B cell (primary cell): ENCODE measurements at regions not wholly inside any gene's neighbourhood (a gene's known extent, or its start where the extent isn't known, plus 50 kb on each side); places are given as distances from the start of the nearest gene placed in this dataset.
"Not testable (repeated sequence)": the region's sequence is repeated elsewhere in the genome, so short reads cannot be mapped to it uniquely, and the experiment has no call there.

Experiments used
- ATAC-seq: fragments of 200-7000 bp; cut with Tn5 transposase; one replicate; pipeline ENCODE4 v1.10.0; 2021; ENCODE audit warnings: low read depth, mild to moderate bottlenecking, moderate number of reproducible peaks, moderate library complexity
- CTCF ChIA-PET: fragments of 350-600 bp; sonication (Branson Sonifier 250); formaldehyde crosslinking; loops from one replicate; lab custom pipeline; 2021; ENCODE audit warnings: antibody characterized with exemption, inconsistent platforms; lab: Charles Lee
- POLR2A ChIA-PET: fragments of 350-600 bp; sonication (Branson Sonifier 250); formaldehyde crosslinking; loops from one replicate; lab custom pipeline; 2021; ENCODE audit warnings: antibody characterized with exemption; lab: Charles Lee
- DNase-seq: peaks from one replicate; pipeline ENCODE4 v3.0.0; 2013
- H2AFZ ChIP-seq: 2 replicates; pipeline ENCODE4 v1.6.1; 2012; ENCODE audit warnings: mild to moderate bottlenecking, low read depth, low read length; ENCODE audit not compliant: insufficient read depth, poor library complexity, severe bottlenecking
- H3K27ac ChIP-seq, 2 donors: 1 replicate in 1 of 2; 2 replicates in 1 of 2; pipeline ENCODE4 v1.5.1; 2012 to 2013; ENCODE audit warnings: low read length in 2 of 2, mild to moderate bottlenecking in 2 of 2, moderate library complexity in 1 of 2
- H3K27me3 ChIP-seq, 4 experiments: fragments of 200-600 bp in 1 of 4; sonication (generic) in 1 of 4; replicated peaks in 1 of 4; 1 replicate in 2 of 4; 2 replicates in 2 of 4; pipeline versions ENCODE4 v1.6.1 to v1.7.0; 2013 to 2016; ENCODE audit warnings: low read length in 3 of 4, mild to moderate bottlenecking in 2 of 4, mixed read lengths in 1 of 4, moderate library complexity in 1 of 4; ENCODE audit not compliant: insufficient read depth in 4 of 4, control insufficient read depth in 3 of 4; ENCODE audit errors: control extremely low read depth in 1 of 4
- H3K36me3 ChIP-seq, 2 experiments: replicated peaks in 1 of 2; 1 replicate in 1 of 2; 2 replicates in 1 of 2; pipeline versions ENCODE4 v1.6.1 to v1.7.1; 2013; ENCODE audit warnings: low read length in 1 of 2; ENCODE audit not compliant: insufficient read depth in 2 of 2, control insufficient read depth in 1 of 2; ENCODE audit errors: control extremely low read depth in 1 of 2, extremely low read depth in 1 of 2
- H3K4me1 ChIP-seq, 2 donors: fragments of 200-600 bp in 1 of 2; sonication (generic) in 1 of 2; 1 replicate in 1 of 2; 2 replicates in 1 of 2; pipeline versions ENCODE4 v1.5.1 to v1.6.1; 2013 to 2017; ENCODE audit warnings: low read length in 2 of 2; ENCODE audit not compliant: control insufficient read depth in 2 of 2, insufficient read depth in 2 of 2
- H3K4me2 ChIP-seq: replicated peaks from 2 replicates; pipeline ENCODE3; 2012; ENCODE audit warnings: mild to moderate bottlenecking, low read depth, low read length; ENCODE audit not compliant: poor library complexity, severe bottlenecking
- H3K4me3 ChIP-seq, 5 experiments: fragments of 200-600 bp in 1 of 5; sonication (generic) in 1 of 5; 1 replicate in 3 of 5; 2 replicates in 2 of 5; pipeline versions ENCODE4 v1.5.1 to v1.7.0; 2011 to 2016; ENCODE audit warnings: low read length in 4 of 5, mild to moderate bottlenecking in 4 of 5, low read depth in 2 of 5, control low read depth in 1 of 5, moderate library complexity in 1 of 5; ENCODE audit not compliant: insufficient read depth in 1 of 5; ENCODE audit errors: control extremely low read depth in 1 of 5, extremely low read depth in 1 of 5
- H3K79me2 ChIP-seq: fragments of 200-600 bp; sonication (generic); one replicate; pipeline ENCODE4 v1.6.0; 2016; ENCODE audit warnings: low read length; ENCODE audit not compliant: control insufficient read depth, insufficient read depth
- H3K9ac ChIP-seq: fragments of 200-600 bp; sonication (generic); 2 replicates; pipeline ENCODE4 v1.6.1; 2017; ENCODE audit warnings: mild to moderate bottlenecking, low read length, moderate library complexity
- H3K9me3 ChIP-seq, 3 donors: one replicate each; pipeline versions ENCODE4 v1.6.1 to v1.7.1; 2013; ENCODE audit warnings: low read length in 2 of 3; ENCODE audit not compliant: control insufficient read depth in 2 of 3, insufficient read depth in 1 of 3; ENCODE audit errors: control extremely low read depth in 1 of 3
- H4K20me1 ChIP-seq: 2 replicates; pipeline ENCODE4 v1.6.0; 2012; ENCODE audit warnings: mild to moderate bottlenecking, low read length; ENCODE audit not compliant: insufficient read depth, control insufficient read depth, poor library complexity, severe bottlenecking
- H3K27ac Mint-ChIP-seq: one replicate; pipeline ENCODE4 v1.8.0; 2021; ENCODE audit warnings: mixed read lengths
- H3K27me3 Mint-ChIP-seq: one replicate; pipeline ENCODE4 v1.8.0; 2021; ENCODE audit warnings: mixed read lengths
- H3K4me1 Mint-ChIP-seq: one replicate; pipeline ENCODE4 v1.8.0; 2021; ENCODE audit warnings: mixed read lengths
- H3K4me3 Mint-ChIP-seq: one replicate; pipeline ENCODE4 v1.8.0; 2021; ENCODE audit warnings: mixed read lengths
- H3K9me3 Mint-ChIP-seq: one replicate; pipeline ENCODE4 v1.8.0; 2022; ENCODE audit warnings: mixed read lengths; ENCODE audit not compliant: insufficient read depth
- CTCF ChIP-seq: fragments of 200-600 bp; IDR thresholded peaks from one replicate; pipeline ENCODE4 v1.8.0; 2022; ENCODE audit warnings: antibody characterized with exemption, mild to moderate bottlenecking
- EZH2 ChIP-seq: IDR thresholded peaks from 2 replicates; pipeline ENCODE4 v1.6.1; 2012; ENCODE audit warnings: borderline replicate concordance, low read depth, mild to moderate bottlenecking, moderate library complexity, low read length; ENCODE audit not compliant: insufficient read depth, poor library complexity, severe bottlenecking
- WGBS: methylation state at CpG from one replicate; pipeline ENCODE4 v1.1.5; 2013; ENCODE audit warnings: missing lambda C conversion rate; ENCODE audit not compliant: insufficient coverage; 5-methylcytosine and 5-hydroxymethylcytosine counted together
- intact Hi-C: fragments of 100-400 bp; cut with micrococcal nuclease; formaldehyde crosslinking; loops from one replicate; pipeline ENCODE4 v1.10.0; 2022

GRCh38 chr12:14099994-14100393 is 118.6 kb upstream of the GRIN2B start:
- Histone ChIP-seq H3K4me1 (no peaks in the 10 kb centered on the region), H3K9me3 (peaks cover 0 to 13% (median 6%) of the 10 kb centered on the region in 3 donors), H3K36me3 (no peaks in the 10 kb centered on the region), H3K9ac (no peak overlapping the region), H4K20me1 (no peaks in the 10 kb centered on the region), H2AFZ (no peak overlapping the region), H3K27ac (no peak overlapping the region), H3K4me3 (no peak overlapping the region), H3K79me2 (no peaks in the 10 kb centered on the region), H3K27me3 (peaks cover 0 to 6% (median 3%) of the 10 kb centered on the region in 4 experiments), H3K4me2 (no peak overlapping the region)
- WGBS, result 86% methylated on average over 2 of the region's 3 CpGs
- DNase-seq (no peak), ATAC-seq (no peak)
- peaks cover 32% of the 10 kb centered on the region for H3K27me3 Mint-ChIP-seq
- intact Hi-C loops, result no loop called here
- no peak overlapping the region for H3K4me3 Mint-ChIP-seq
- H3K27ac Mint-ChIP-seq, result no peak overlapping the region
- H3K4me1 Mint-ChIP-seq, result no peaks in the 10 kb centered on the region
- TF ChIP-seq CTCF (no peak), EZH2 (no peak)
- ChIA-PET POLR2A (no interaction called here), CTCF (interaction anchor here (1.4 to 2.3 kb wide), 2 partner anchors 68 to 85 kb away, joined by 3 to 12 read pairs; no protein-coding TSS in a partner anchor)
- peaks cover 15% of the 10 kb centered on the region for H3K9me3 Mint-ChIP-seq

GRCh38 chr12:14101556-14101955 is 120.2 kb upstream of the GRIN2B start:
- DNase-seq, H3K4me3 Mint-ChIP-seq, H3K4me1 ChIP-seq, H3K36me3 ChIP-seq, H4K20me1 ChIP-seq, H3K27ac Mint-ChIP-seq, H3K27me3 ChIP-seq, intact Hi-C loops, H3K4me3 ChIP-seq, H2AFZ ChIP-seq, H3K27ac ChIP-seq, ATAC-seq, H3K79me2 ChIP-seq, H3K4me1 Mint-ChIP-seq, H3K4me2 ChIP-seq, H3K9ac ChIP-seq, POLR2A ChIA-PET: not testable (repeated sequence)
- peaks cover 14% of the 10 kb centered on the region for H3K9me3 Mint-ChIP-seq
- WGBS, result no CpG with 5 or more reads among the region's 1 CpG
- CTCF ChIA-PET, result interaction anchor here (1.4 to 2.3 kb wide), 2 partner anchors 66 to 83 kb away, joined by 3 to 12 read pairs; no protein-coding TSS in a partner anchor
- H3K9me3 ChIP-seq, result peaks cover 0 to 10% (median 6%) of the 10 kb centered on the region in 3 donors
- H3K27me3 Mint-ChIP-seq, result peaks cover 30% of the 10 kb centered on the region
